Fibroblast of the aortic adventitia (primary cell): ENCODE measurements at regions not wholly inside any gene's neighbourhood (a gene's known extent, or its start where the extent isn't known, plus 50 kb on each side); places are given as distances from the start of the nearest gene placed in this dataset.
A peak's percentile ranks its signal among the peaks of the same experiment; 100 is the strongest.

Source experiments
- DNase-seq: peaks from one replicate; pipeline ENCODE4 v3.0.0-alpha.2; 2010; ENCODE audit warnings: low read depth
- H3K4me3 ChIP-seq: 2 replicates; pipeline ENCODE4 v1.5.1; 2011; ENCODE audit warnings: low read depth, mild to moderate bottlenecking, control low read depth, low read length, moderate library complexity
- CTCF ChIP-seq: IDR thresholded peaks from 2 replicates; pipeline ENCODE4 v1.5.1; 2011; ENCODE audit warnings: mild to moderate bottlenecking, low read length, control low read depth, inconsistent platforms; ENCODE audit not compliant: insufficient read depth

GRCh38 chr14:85079842-85080730, 449.9 kb upstream of the FLRT2 start:
- no peak for DNase-seq
- H3K4me3 ChIP-seq: no peak overlapping the region
- no peak for TF ChIP-seq CTCF

- TF ChIP-seq CTCF: no peak
- peak; percentile 6 for DNase-seq
- H3K4me3 ChIP-seq: no peak overlapping the region
These were observed 445.6 kb upstream of the FLRT2 start for GRCh38 chr14:85084344-85084743.

GRCh38 chr14:85085981-85086380, 444.0 kb upstream of the FLRT2 start:
- no peak for DNase-seq
- no peak overlapping the region for H3K4me3 ChIP-seq
- no peak for TF ChIP-seq CTCF

- TF ChIP-seq CTCF: no peak
- no peak overlapping the region for H3K4me3 ChIP-seq
- peak; percentile 27 for DNase-seq
These were observed 442.7 kb upstream of the FLRT2 start for GRCh38 chr14:85087201-85087600.

GRCh38 chr14:85088192-85088591, 441.8 kb upstream of the FLRT2 start:
- no peak for TF ChIP-seq CTCF
- peak; percentile 69 for DNase-seq
- H3K4me3 ChIP-seq: no peak overlapping the region

- DNase-seq: peak; percentile 0
- TF ChIP-seq CTCF: no peak
- no peak overlapping the region for H3K4me3 ChIP-seq
These were observed 439.3 kb upstream of the FLRT2 start for GRCh38 chr14:85090681-85091080.
